Neural progenitor cell (in vitro differentiated cells): ENCODE measurements at regions not wholly inside any gene's neighbourhood (a gene's known extent, or its start where the extent isn't known, plus 50 kb on each side); places are given as distances from the start of the nearest gene placed in this dataset.

Experiments used
- EZH2 ChIP-seq: fragments of 200-600 bp; sonication (generic); IDR thresholded peaks from 2 replicates; pipeline ENCODE4 v1.6.1; 2017; ENCODE audit warnings: antibody characterized with exemption, mild to moderate bottlenecking, moderate library complexity
- EZH2phosphoT487 ChIP-seq: fragments of 200-600 bp; sonication (generic); IDR thresholded peaks from 2 replicates; pipeline ENCODE4 v1.6.1; 2017; ENCODE audit warnings: antibody characterized with exemption
- TF ChIP-seq, protein P1 (sequence below): fragments of 200-600 bp; sonication (generic); IDR thresholded peaks from 2 replicates; pipeline ENCODE4 v1.5.1; 2017; ENCODE audit warnings: antibody characterized with exemption, mild to moderate bottlenecking

DNA sequence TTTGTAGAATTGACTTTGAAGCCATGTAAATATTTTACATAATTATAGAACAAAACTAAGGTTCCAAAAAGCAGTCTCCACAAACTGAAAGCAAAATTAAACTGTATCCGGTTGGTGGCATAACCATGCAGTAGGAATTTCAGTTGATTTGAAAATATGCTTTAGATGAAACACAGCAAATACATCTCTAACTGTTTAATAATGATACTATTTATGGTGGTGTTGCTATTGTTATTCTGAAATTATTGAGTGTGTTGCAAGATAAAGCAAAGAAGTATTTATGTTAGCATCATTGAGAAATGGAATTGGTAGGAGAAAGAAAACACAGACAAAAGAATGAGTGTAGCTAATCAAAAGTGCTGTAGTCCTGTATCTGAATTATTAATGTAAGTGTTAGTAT lies 73.8 kb upstream of the MTHFD1L start:
- TF ChIP-seq, protein P1, sequence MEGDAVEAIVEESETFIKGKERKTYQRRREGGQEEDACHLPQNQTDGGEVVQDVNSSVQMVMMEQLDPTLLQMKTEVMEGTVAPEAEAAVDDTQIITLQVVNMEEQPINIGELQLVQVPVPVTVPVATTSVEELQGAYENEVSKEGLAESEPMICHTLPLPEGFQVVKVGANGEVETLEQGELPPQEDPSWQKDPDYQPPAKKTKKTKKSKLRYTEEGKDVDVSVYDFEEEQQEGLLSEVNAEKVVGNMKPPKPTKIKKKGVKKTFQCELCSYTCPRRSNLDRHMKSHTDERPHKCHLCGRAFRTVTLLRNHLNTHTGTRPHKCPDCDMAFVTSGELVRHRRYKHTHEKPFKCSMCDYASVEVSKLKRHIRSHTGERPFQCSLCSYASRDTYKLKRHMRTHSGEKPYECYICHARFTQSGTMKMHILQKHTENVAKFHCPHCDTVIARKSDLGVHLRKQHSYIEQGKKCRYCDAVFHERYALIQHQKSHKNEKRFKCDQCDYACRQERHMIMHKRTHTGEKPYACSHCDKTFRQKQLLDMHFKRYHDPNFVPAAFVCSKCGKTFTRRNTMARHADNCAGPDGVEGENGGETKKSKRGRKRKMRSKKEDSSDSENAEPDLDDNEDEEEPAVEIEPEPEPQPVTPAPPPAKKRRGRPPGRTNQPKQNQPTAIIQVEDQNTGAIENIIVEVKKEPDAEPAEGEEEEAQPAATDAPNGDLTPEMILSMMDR = no peak
- no peak for TF ChIP-seq EZH2
- no peak for TF ChIP-seq EZH2phosphoT487
